ENCODE measurements at regions not wholly inside any gene's neighbourhood (a gene's known extent, or its start where the extent isn't known, plus 50 kb on each side); places are given as distances from the start of the nearest gene placed in this dataset.

DNA sequence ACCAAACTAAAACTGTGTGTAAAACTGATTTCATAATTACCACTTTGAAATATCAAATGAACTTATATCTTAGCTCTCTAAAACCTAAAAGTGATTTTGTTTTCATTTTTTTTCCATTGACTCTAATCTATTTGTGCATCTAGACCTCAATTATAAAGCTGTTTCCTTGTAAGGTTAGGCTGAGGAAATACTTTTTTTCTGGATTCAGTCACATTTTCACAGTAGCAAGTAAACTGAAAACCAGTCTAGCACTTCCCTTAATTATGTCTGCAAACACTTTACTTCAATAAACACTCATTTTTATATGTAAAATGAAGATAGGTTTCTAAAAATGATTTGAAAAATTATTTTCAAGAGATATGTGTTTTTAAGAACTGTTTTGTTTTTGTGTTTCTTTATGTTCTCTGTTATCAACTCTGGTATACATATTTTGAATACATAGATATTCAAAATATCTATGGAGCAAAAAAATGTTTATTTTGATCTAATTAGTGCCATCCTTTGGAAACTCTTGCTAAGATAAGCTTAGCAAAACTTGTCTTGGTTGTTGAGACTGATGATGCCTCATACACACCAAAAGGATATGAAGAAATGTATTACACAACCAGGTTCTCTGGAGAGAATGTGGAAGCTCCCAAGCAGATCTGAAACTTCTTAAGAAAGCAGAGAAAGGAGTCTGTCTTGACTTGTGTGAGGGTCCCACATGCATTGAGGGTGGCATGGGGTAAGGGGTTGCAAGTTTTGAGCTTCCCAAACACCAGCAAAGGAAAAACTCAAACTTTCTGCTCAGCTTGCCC, 1887.4 kb downstream of the PCDH9 start:
- TF ChIP-seq POLR2A (IDR thresholded peaks at IDR 0.05) (no peak), CTCF (IDR thresholded peaks at IDR 0.05) (no peak)
